ENCODE measurements at regions not wholly inside any gene's neighbourhood (a gene's known extent, or its start where the extent isn't known, plus 50 kb on each side); places are given as distances from the start of the nearest gene placed in this dataset.

DNA sequence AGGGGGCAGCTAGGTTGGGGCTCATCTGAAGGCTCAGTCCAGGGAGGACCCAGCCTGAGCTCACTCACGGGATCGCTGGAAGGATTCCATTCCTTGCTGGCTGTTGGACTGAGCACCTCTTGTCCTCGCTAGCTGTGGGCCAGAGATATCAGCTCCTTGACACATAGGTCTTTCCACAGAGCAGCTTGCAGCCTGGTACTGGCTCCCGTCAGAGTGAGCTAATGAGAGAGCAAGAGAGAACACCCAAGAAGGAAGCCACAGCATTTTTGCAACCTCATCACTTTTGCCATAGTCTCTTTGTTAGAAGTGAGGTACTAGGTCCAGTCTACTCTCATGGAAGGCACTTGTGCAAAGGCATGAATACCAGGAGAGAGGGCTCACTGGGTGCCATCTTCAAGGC is 179.9 kb downstream of the CDC5L start:
- H3K36me3 ChIP-seq (ENCODE audit: low read depth), result no peaks in the 10 kb centered on the region
- no peak overlapping the region for H3K4me3 ChIP-seq
- no peak overlapping the region for H3K27ac ChIP-seq
- DNase-seq, result no peak
- TF ChIP-seq EZH2phosphoT487 (IDR thresholded peaks at IDR 0.05; ENCODE audit: insufficient read depth, low read depth) (no peak), EZH2 (IDR thresholded peaks at IDR 0.05; ENCODE audit: insufficient read depth, poor library complexity, severe bottlenecking) (no peak)
- no peak overlapping the region for H2AFZ ChIP-seq
- no peaks in the 10 kb centered on the region for H4K20me1 ChIP-seq (ENCODE audit: insufficient read depth)
- H3K9me2 ChIP-seq (ENCODE audit: insufficient read depth), result no peaks in the 10 kb centered on the region
- H3K27me3 ChIP-seq (replicated peaks; ENCODE audit: insufficient read depth), result no peaks in the 10 kb centered on the region
- no peak overlapping the region for H3K9ac ChIP-seq
- no peak overlapping the region for H3K4me2 ChIP-seq (ENCODE audit: unreplicated experiment)
- peaks cover 36% of the 10 kb centered on the region for H3K4me1 ChIP-seq (ENCODE audit: insufficient read depth)
- H3K9me3 ChIP-seq (ENCODE audit: low read depth), result no peaks in the 10 kb centered on the region
- in situ Hi-C loops (cut with MboI), result no loop called here
- peaks cover 8% of the 10 kb centered on the region; the same call in 1 of the 2 replicates for H3F3A ChIP-seq (ENCODE audit: insufficient read depth)
- WGBS, 2 experiments (ENCODE audit: low coverage in 1 of 2, low lambda C conversion rate in 2 of 2, missing lambda C conversion rate in 2 of 2), result 89 to 97% methylated on average over 4 of the region's 4 CpGs
- H3K79me2 ChIP-seq (ENCODE audit: insufficient read depth), result no peaks in the 10 kb centered on the region

- no peak overlapping the region for H3K4me2 ChIP-seq (ENCODE audit: unreplicated experiment)
Measured at GRCh38 chr6:44569131-44569530, 181.6 kb downstream of the CDC5L start.

GRCh38 chr6:44569931-44570385 is 182.5 kb downstream of the CDC5L start:
- Histone ChIP-seq H3K79me2 (ENCODE audit: insufficient read depth) (no peaks in the 10 kb centered on the region), H3K9me2 (ENCODE audit: insufficient read depth) (no peaks in the 10 kb centered on the region), H3K4me1 (ENCODE audit: insufficient read depth) (peaks cover 34% of the 10 kb centered on the region), H3K4me2 (ENCODE audit: unreplicated experiment) (peak overlapping the region; percentile 34), H3F3A (ENCODE audit: insufficient read depth) (peaks cover 8% of the 10 kb centered on the region; the same call in 1 of the 2 replicates), H3K27me3 (replicated peaks; ENCODE audit: insufficient read depth) (no peaks in the 10 kb centered on the region), H3K36me3 (ENCODE audit: low read depth) (no peaks in the 10 kb centered on the region), H3K9ac (peak overlapping the region; percentile 42), H3K9me3 (ENCODE audit: low read depth) (no peaks in the 10 kb centered on the region), H3K27ac (peak overlapping the region; percentile 59), H3K4me3 (peak overlapping the region; percentile 16), H2AFZ (peak overlapping the region; percentile 40), H4K20me1 (ENCODE audit: insufficient read depth) (no peaks in the 10 kb centered on the region)
- DNase-seq, result peak; percentile 81
- WGBS, 2 experiments (ENCODE audit: low coverage in 1 of 2, low lambda C conversion rate in 2 of 2, missing lambda C conversion rate in 2 of 2), result 1 to 7% methylated on average over 7 of the region's 7 CpGs
- TF ChIP-seq EZH2phosphoT487 (IDR thresholded peaks at IDR 0.05; ENCODE audit: insufficient read depth, low read depth), result no peak
- no peak for TF ChIP-seq EZH2 (IDR thresholded peaks at IDR 0.05; ENCODE audit: insufficient read depth, poor library complexity, severe bottlenecking)
- in situ Hi-C loops (cut with MboI), result no loop called here

More at GRCh38 chr6:44569131-44569530, 181.6 kb downstream of the CDC5L start:
- no peaks in the 10 kb centered on the region for H3K27me3 ChIP-seq (replicated peaks; ENCODE audit: insufficient read depth)
- H4K20me1 ChIP-seq (ENCODE audit: insufficient read depth), result no peaks in the 10 kb centered on the region
- in situ Hi-C loops (cut with MboI), result no loop called here
- H3K9me2 ChIP-seq (ENCODE audit: insufficient read depth), result no peaks in the 10 kb centered on the region
- TF ChIP-seq EZH2phosphoT487 (IDR thresholded peaks at IDR 0.05; ENCODE audit: insufficient read depth, low read depth) (no peak), EZH2 (IDR thresholded peaks at IDR 0.05; ENCODE audit: insufficient read depth, poor library complexity, severe bottlenecking) (no peak)
- H3K9ac ChIP-seq, result no peak overlapping the region
- peak overlapping the region; percentile 59; the same call in 1 of the 2 replicates for H3K27ac ChIP-seq
- no peaks in the 10 kb centered on the region for H3K36me3 ChIP-seq (ENCODE audit: low read depth)
- H3F3A ChIP-seq (ENCODE audit: insufficient read depth), result peaks cover 8% of the 10 kb centered on the region; the same call in 1 of the 2 replicates
- peaks cover 38% of the 10 kb centered on the region for H3K4me1 ChIP-seq (ENCODE audit: insufficient read depth)
- no peak overlapping the region for H2AFZ ChIP-seq
- WGBS, 2 experiments (ENCODE audit: low coverage in 1 of 2, low lambda C conversion rate in 2 of 2, missing lambda C conversion rate in 2 of 2), result 89% methylated on average over 3 of the region's 3 CpGs
- H3K9me3 ChIP-seq (ENCODE audit: low read depth), result no peaks in the 10 kb centered on the region
- H3K4me3 ChIP-seq, result no peak overlapping the region
- no peaks in the 10 kb centered on the region for H3K79me2 ChIP-seq (ENCODE audit: insufficient read depth)
- DNase-seq, result no peak

- Histone ChIP-seq H3K4me1 (ENCODE audit: insufficient read depth) (peaks cover 38% of the 10 kb centered on the region), H4K20me1 (ENCODE audit: insufficient read depth) (no peaks in the 10 kb centered on the region), H3K27ac (no peak overlapping the region), H3F3A (ENCODE audit: insufficient read depth) (peaks cover 22% of the 10 kb centered on the region), H3K4me3 (no peak overlapping the region), H3K27me3 (replicated peaks; ENCODE audit: insufficient read depth) (no peaks in the 10 kb centered on the region), H2AFZ (no peak overlapping the region), H3K9me3 (ENCODE audit: low read depth) (no peaks in the 10 kb centered on the region), H3K4me2 (ENCODE audit: unreplicated experiment) (no peak overlapping the region), H3K9me2 (ENCODE audit: insufficient read depth) (no peaks in the 10 kb centered on the region), H3K79me2 (ENCODE audit: insufficient read depth) (no peaks in the 10 kb centered on the region), H3K36me3 (ENCODE audit: low read depth) (no peaks in the 10 kb centered on the region), H3K9ac (no peak overlapping the region)
- TF ChIP-seq EZH2phosphoT487 (IDR thresholded peaks at IDR 0.05; ENCODE audit: insufficient read depth, low read depth), result no peak
- TF ChIP-seq EZH2 (IDR thresholded peaks at IDR 0.05; ENCODE audit: insufficient read depth, poor library complexity, severe bottlenecking), result no peak
- in situ Hi-C loops (cut with MboI), result no loop called here
- DNase-seq, result no peak
- WGBS, 2 experiments (ENCODE audit: low coverage in 1 of 2, low lambda C conversion rate in 2 of 2, missing lambda C conversion rate in 2 of 2), result 67 to 77% methylated on average over 1 of the region's 1 CpG
Measured at GRCh38 chr6:44571510-44571909, 184.0 kb downstream of the CDC5L start.

GRCh38 chr6:44572346-44572745 is 184.8 kb downstream of the CDC5L start:
- no peak overlapping the region for H3K4me2 ChIP-seq (ENCODE audit: unreplicated experiment)
- no peaks in the 10 kb centered on the region for H3K27me3 ChIP-seq (replicated peaks; ENCODE audit: insufficient read depth)
- DNase-seq, result peak; percentile 16
- no peaks in the 10 kb centered on the region for H3K79me2 ChIP-seq (ENCODE audit: insufficient read depth)
- peaks cover 28% of the 10 kb centered on the region for H3F3A ChIP-seq (ENCODE audit: insufficient read depth)
- H3K9me3 ChIP-seq (ENCODE audit: low read depth), result no peaks in the 10 kb centered on the region
- no peaks in the 10 kb centered on the region for H3K36me3 ChIP-seq (ENCODE audit: low read depth)
- H4K20me1 ChIP-seq (ENCODE audit: insufficient read depth), result no peaks in the 10 kb centered on the region
- peaks cover 42% of the 10 kb centered on the region for H3K4me1 ChIP-seq (ENCODE audit: insufficient read depth)
- in situ Hi-C loops (cut with MboI), result no loop called here
- no peaks in the 10 kb centered on the region for H3K9me2 ChIP-seq (ENCODE audit: insufficient read depth)
- no peak overlapping the region for H3K9ac ChIP-seq
- H2AFZ ChIP-seq, result no peak overlapping the region
- TF ChIP-seq EZH2phosphoT487 (IDR thresholded peaks at IDR 0.05; ENCODE audit: insufficient read depth, low read depth) (no peak), EZH2 (IDR thresholded peaks at IDR 0.05; ENCODE audit: insufficient read depth, poor library complexity, severe bottlenecking) (no peak)
- H3K4me3 ChIP-seq, result no peak overlapping the region
- no peak overlapping the region for H3K27ac ChIP-seq

All from GM23248 (cell line).